SK-N-SH (cell line): ENCODE measurements at regions not wholly inside any gene's neighbourhood (a gene's known extent, or its start where the extent isn't known, plus 50 kb on each side); places are given as distances from the start of the nearest gene placed in this dataset.

Experiments used
- CTCF ChIA-PET: fragments of 300-600, 350-600 bp; formaldehyde crosslinking; extraction: SDS; loops from one replicate; lab custom pipeline; 2021; lab: Yijun Ruan, JAX
- POLR2A ChIA-PET: fragments of 350-600 bp; sonication (Branson Sonifier 250); formaldehyde crosslinking; extraction: SDS; loops from one replicate; lab custom pipeline; 2020; ENCODE audit warnings: antibody characterized with exemption, inconsistent platforms; lab: Yijun Ruan, JAX
- DNase-seq: peaks from one replicate; pipeline ENCODE4 v3.0.0; 2012
- H2AFZ ChIP-seq: fragments of 200-600 bp; sonication (generic); 2 replicates; pipeline ENCODE4 v1.8.1; 2016; ENCODE audit warnings: antibody characterized with exemption, mild to moderate bottlenecking, low read depth
- H3F3A ChIP-seq: fragments of 200-600 bp; sonication (generic); replicated peaks from 2 replicates; pipeline ENCODE3; 2016; ENCODE audit warnings: antibody characterized with exemption, mild to moderate bottlenecking; ENCODE audit not compliant: insufficient read depth
- H3K27ac ChIP-seq, 2 experiments: fragments of 200-500 bp in 1 of 2; fragments of 200-600 bp in 1 of 2; sonication (Bioruptor generic) in 1 of 2; sonication (generic), shearing (Covaris generic) in 1 of 2; 2 replicates each; pipeline versions ENCODE4 v1.5.1 to v1.6.1; 2014 to 2016; ENCODE audit warnings: low read depth in 2 of 2, inconsistent platforms in 1 of 2, low read length in 1 of 2, mild to moderate bottlenecking in 1 of 2, mixed read lengths in 1 of 2
- H3K27me3 ChIP-seq: fragments of 200-600 bp; sonication (generic), shearing (Covaris generic); 2 replicates; pipeline ENCODE4 v1.6.1; 2016; ENCODE audit warnings: mixed run types; ENCODE audit not compliant: insufficient read depth
- H3K36me3 ChIP-seq, 2 experiments: fragments of 200-500 bp in 1 of 2; fragments of 200-600 bp in 1 of 2; sonication (Bioruptor generic) in 1 of 2; sonication (generic) in 1 of 2; replicated peaks in 1 of 2; 2 replicates each; pipeline versions ENCODE3 to v1.5.1; 2014 to 2016; ENCODE audit warnings: low read length in 1 of 2, mild to moderate bottlenecking in 1 of 2; ENCODE audit not compliant: insufficient read depth in 2 of 2, control insufficient read depth in 1 of 2
- H3K4me1 ChIP-seq, 2 experiments: fragments of 200-500 bp in 1 of 2; fragments of 200-600 bp in 1 of 2; sonication (Bioruptor generic) in 1 of 2; sonication (generic), shearing (Covaris generic) in 1 of 2; 2 replicates each; pipeline versions ENCODE4 v1.5.1 to v1.6.1; 2014 to 2016; ENCODE audit warnings: low read depth in 1 of 2, low read length in 1 of 2, mixed run types in 1 of 2; ENCODE audit not compliant: insufficient read depth in 2 of 2, control insufficient read depth in 1 of 2
- H3K4me2 ChIP-seq: fragments of 200-600 bp; sonication (generic), shearing (Covaris generic); 2 replicates; pipeline ENCODE4 v1.6.1; 2017; ENCODE audit warnings: mixed run types
- H3K4me3 ChIP-seq, 2 experiments: fragments of 200-500 bp in 1 of 2; fragments of 200-600 bp in 1 of 2; sonication (Bioruptor generic) in 1 of 2; sonication (generic), shearing (Covaris generic) in 1 of 2; 2 replicates each; pipeline versions ENCODE4 v1.5.1 to v1.8.1; 2014 to 2016; ENCODE audit warnings: low read depth in 2 of 2, inconsistent platforms in 1 of 2, low read length in 1 of 2, mild to moderate bottlenecking in 1 of 2, mixed read lengths in 1 of 2, moderate library complexity in 1 of 2
- H3K79me2 ChIP-seq: fragments of 200-600 bp; sonication (generic); 2 replicates; pipeline ENCODE4 v1.8.1; 2017; ENCODE audit warnings: mild to moderate bottlenecking; ENCODE audit not compliant: insufficient read depth
- H3K9ac ChIP-seq: fragments of 200-600 bp; sonication (generic); 2 replicates; pipeline ENCODE4 v1.6.1; 2017; ENCODE audit warnings: mixed run types
- H3K9me2 ChIP-seq: fragments of 200-600 bp; sonication (generic); 2 replicates; pipeline ENCODE4 v1.6.1; 2017; ENCODE audit warnings: mixed run types
- H3K9me3 ChIP-seq: fragments of 200-600 bp; sonication (generic); 2 replicates; pipeline ENCODE4 v1.6.1; 2017; ENCODE audit warnings: mixed run types, mild to moderate bottlenecking, moderate library complexity
- H4K20me1 ChIP-seq: fragments of 200-600 bp; sonication (generic); 2 replicates; pipeline ENCODE4 v1.6.1; 2017; ENCODE audit warnings: mild to moderate bottlenecking, mixed run types; ENCODE audit not compliant: insufficient read depth
- CHD2 ChIP-seq: fragments of 150-350 bp; IDR thresholded peaks from 2 replicates; pipeline ENCODE4 v1.6.1; 2018; ENCODE audit warnings: low read length; ENCODE audit not compliant: partially characterized antibody
- EP300 ChIP-seq, 2 experiments: IDR thresholded peaks; 2 replicates each; pipeline versions ENCODE4 v1.4.0 to v1.6.1; 2012; ENCODE audit warnings: borderline replicate concordance in 1 of 2, low read depth in 1 of 2, low read length in 1 of 2
- EZH2phosphoT487 ChIP-seq: fragments of 200-600 bp; sonication (generic); IDR thresholded peaks from 2 replicates; pipeline ENCODE4 v1.6.1; 2017; ENCODE audit warnings: low read depth, mixed run types, mild to moderate bottlenecking, antibody characterized with exemption, moderate library complexity, borderline replicate concordance
- GATA2 ChIP-seq: sonication (generic); formaldehyde crosslinking; IDR thresholded peaks from 2 replicates; pipeline ENCODE4 v1.5.0; 2020; ENCODE audit warnings: mild to moderate bottlenecking, missing genetic modification reagents
- JUND ChIP-seq: IDR thresholded peaks from 2 replicates; pipeline ENCODE4 v1.4.0; 2012
- MXI1 ChIP-seq: IDR thresholded peaks from 2 replicates; pipeline ENCODE4 v1.6.1; 2012; ENCODE audit warnings: mild to moderate bottlenecking, low read depth, low read length, improper control_type of control experiment
- RFX5 ChIP-seq: IDR thresholded peaks from 2 replicates; pipeline ENCODE4 v1.6.1; 2012; ENCODE audit warnings: mild to moderate bottlenecking, improper control_type of control experiment, low read length
- RXRA ChIP-seq: IDR thresholded peaks from 2 replicates; pipeline ENCODE4 v1.4.0; 2012; ENCODE audit warnings: low read depth, mild to moderate bottlenecking, borderline replicate concordance
- TCF12 ChIP-seq: IDR thresholded peaks from 2 replicates; pipeline ENCODE4 v1.4.0; 2012
- USF1 ChIP-seq: IDR thresholded peaks from 2 replicates; pipeline ENCODE4 v1.4.0; 2012; ENCODE audit warnings: low read depth, borderline replicate concordance
- YY1 ChIP-seq: IDR thresholded peaks from 2 replicates; pipeline ENCODE4 v1.4.0; 2012; ENCODE audit warnings: low read depth, mild to moderate bottlenecking
- ZBTB33 ChIP-seq: IDR thresholded peaks from 2 replicates; pipeline ENCODE4 v1.4.0; 2012; ENCODE audit warnings: low read depth, borderline replicate concordance
- WGBS: methylation state at CpG from one replicate; pipeline ENCODE4 v1.1.6; 2017; ENCODE audit warnings: low lambda C conversion rate; 5-methylcytosine and 5-hydroxymethylcytosine counted together
- TF ChIP-seq, protein P1 (sequence below): IDR thresholded peaks from 2 replicates; pipeline ENCODE4 v1.4.0; 2012; ENCODE audit warnings: low read depth
- TF ChIP-seq, protein P2 (sequence below): fragments of 200-600 bp; sonication (generic); IDR thresholded peaks from 2 replicates; pipeline ENCODE4 v1.6.1; 2017; ENCODE audit warnings: antibody characterized with exemption, mild to moderate bottlenecking, moderate library complexity
- TF ChIP-seq, protein P3 (sequence below): fragments of 150-350 bp; IDR thresholded peaks from 2 replicates; pipeline ENCODE4 v1.6.1; 2017; ENCODE audit warnings: antibody characterized with exemption, low read length, low read depth, borderline replicate concordance
- TF ChIP-seq, protein P4 (sequence below): IDR thresholded peaks from 2 replicates; pipeline ENCODE4; 2012

DNA sequence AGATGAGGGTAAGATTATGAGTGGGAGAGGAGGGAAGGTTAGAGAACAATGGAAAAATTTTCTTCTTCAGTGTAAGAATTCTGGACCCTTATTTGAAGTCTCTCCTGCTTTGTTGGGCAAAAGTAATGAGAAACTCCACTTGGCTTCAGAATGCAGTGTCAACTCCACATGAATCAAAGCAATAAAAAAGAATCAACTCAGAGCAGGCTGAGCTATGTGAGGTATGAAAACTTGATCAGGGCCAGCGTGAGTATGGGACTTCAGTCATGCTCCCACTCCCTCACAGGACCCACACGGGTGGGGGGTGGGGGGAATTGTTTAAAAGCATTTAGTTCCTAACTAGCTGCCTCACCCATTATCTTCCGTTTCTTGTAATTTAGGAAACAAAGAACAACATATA lies 502.2 kb downstream of the PDCD6IP start:
- POLR2A ChIA-PET: no interaction called here
- Histone ChIP-seq H3F3A (no peaks in the 10 kb centered on the region), H3K9ac (no peak overlapping the region), H3K9me2 (no peaks in the 10 kb centered on the region), H3K4me2 (no peak overlapping the region), H3K9me3 (no peaks in the 10 kb centered on the region), H3K27ac (no peak overlapping the region), H3K4me1 (no peaks in the 10 kb centered on the region; a peak in 2 of 4 replicates), H3K36me3 (no peaks in the 10 kb centered on the region), H3K79me2 (no peaks in the 10 kb centered on the region), H4K20me1 (no peaks in the 10 kb centered on the region), H3K27me3 (no peaks in the 10 kb centered on the region), H3K4me3 (no peak overlapping the region), H2AFZ (no peak overlapping the region)
- TF ChIP-seq EP300 (IDR thresholded peaks at IDR 0.05; ENCODE audit: borderline replicate concordance in 1 of 2, low read depth in 1 of 2, low read length in 1 of 2): no peak
- TF ChIP-seq YY1: no peak
- no peak for TF ChIP-seq GATA2
- TF ChIP-seq, protein P1, sequence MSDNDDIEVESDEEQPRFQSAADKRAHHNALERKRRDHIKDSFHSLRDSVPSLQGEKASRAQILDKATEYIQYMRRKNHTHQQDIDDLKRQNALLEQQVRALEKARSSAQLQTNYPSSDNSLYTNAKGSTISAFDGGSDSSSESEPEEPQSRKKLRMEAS: no peak
- TF ChIP-seq ZBTB33: no peak
- TF ChIP-seq, protein P2, sequence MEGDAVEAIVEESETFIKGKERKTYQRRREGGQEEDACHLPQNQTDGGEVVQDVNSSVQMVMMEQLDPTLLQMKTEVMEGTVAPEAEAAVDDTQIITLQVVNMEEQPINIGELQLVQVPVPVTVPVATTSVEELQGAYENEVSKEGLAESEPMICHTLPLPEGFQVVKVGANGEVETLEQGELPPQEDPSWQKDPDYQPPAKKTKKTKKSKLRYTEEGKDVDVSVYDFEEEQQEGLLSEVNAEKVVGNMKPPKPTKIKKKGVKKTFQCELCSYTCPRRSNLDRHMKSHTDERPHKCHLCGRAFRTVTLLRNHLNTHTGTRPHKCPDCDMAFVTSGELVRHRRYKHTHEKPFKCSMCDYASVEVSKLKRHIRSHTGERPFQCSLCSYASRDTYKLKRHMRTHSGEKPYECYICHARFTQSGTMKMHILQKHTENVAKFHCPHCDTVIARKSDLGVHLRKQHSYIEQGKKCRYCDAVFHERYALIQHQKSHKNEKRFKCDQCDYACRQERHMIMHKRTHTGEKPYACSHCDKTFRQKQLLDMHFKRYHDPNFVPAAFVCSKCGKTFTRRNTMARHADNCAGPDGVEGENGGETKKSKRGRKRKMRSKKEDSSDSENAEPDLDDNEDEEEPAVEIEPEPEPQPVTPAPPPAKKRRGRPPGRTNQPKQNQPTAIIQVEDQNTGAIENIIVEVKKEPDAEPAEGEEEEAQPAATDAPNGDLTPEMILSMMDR: no peak
- TF ChIP-seq TCF12: no peak
- TF ChIP-seq, protein P3, sequence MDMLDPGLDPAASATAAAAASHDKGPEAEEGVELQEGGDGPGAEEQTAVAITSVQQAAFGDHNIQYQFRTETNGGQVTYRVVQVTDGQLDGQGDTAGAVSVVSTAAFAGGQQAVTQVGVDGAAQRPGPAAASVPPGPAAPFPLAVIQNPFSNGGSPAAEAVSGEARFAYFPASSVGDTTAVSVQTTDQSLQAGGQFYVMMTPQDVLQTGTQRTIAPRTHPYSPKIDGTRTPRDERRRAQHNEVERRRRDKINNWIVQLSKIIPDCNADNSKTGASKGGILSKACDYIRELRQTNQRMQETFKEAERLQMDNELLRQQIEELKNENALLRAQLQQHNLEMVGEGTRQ: no peak
- TF ChIP-seq RFX5: no peak
- TF ChIP-seq MXI1: no peak
- TF ChIP-seq JUND: no peak
- no peak for TF ChIP-seq EZH2phosphoT487
- no peak for TF ChIP-seq RXRA
- no peak for TF ChIP-seq USF1
- TF ChIP-seq, protein P4, sequence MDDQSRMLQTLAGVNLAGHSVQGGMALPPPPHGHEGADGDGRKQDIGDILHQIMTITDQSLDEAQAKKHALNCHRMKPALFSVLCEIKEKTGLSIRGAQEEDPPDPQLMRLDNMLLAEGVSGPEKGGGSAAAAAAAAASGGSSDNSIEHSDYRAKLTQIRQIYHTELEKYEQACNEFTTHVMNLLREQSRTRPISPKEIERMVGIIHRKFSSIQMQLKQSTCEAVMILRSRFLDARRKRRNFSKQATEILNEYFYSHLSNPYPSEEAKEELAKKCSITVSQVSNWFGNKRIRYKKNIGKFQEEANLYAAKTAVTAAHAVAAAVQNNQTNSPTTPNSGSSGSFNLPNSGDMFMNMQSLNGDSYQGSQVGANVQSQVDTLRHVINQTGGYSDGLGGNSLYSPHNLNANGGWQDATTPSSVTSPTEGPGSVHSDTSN: no peak
- no peak for TF ChIP-seq CHD2
- no peak for DNase-seq
- WGBS: 22% methylated on average over 3 of the region's 3 CpGs
- CTCF ChIA-PET: interaction anchor here (0.9 kb wide), 1 partner anchor 8 kb away, joined by 3 read pairs; no protein-coding TSS in a partner anchor
